Parathyroid adenoma (tissue), 2 donors: ENCODE measurements at regions not wholly inside any gene's neighbourhood (a gene's known extent, or its start where the extent isn't known, plus 50 kb on each side); places are given as distances from the start of the nearest gene placed in this dataset.

Experiments used
- H2AFZ ChIP-seq: fragments of 300-600 bp; sonication (generic); one replicate; pipeline ENCODE4 v1.7.0; 2017; ENCODE audit warnings: antibody characterized with exemption, mild to moderate bottlenecking
- H3K27ac ChIP-seq: fragments of 300-600 bp; sonication (generic); one replicate; pipeline ENCODE4 v1.7.0; 2017
- H3K27me3 ChIP-seq: fragments of 300-600 bp; sonication (generic); one replicate; pipeline ENCODE4 v1.7.0; 2017; ENCODE audit warnings: low read length; ENCODE audit not compliant: control insufficient read depth, insufficient read depth
- H3K36me3 ChIP-seq: fragments of 300-600 bp; sonication (generic); one replicate; pipeline ENCODE4 v1.7.0; 2017; ENCODE audit warnings: low read length; ENCODE audit not compliant: control insufficient read depth, insufficient read depth
- H3K4me1 ChIP-seq: fragments of 300-600 bp; sonication (generic); one replicate; pipeline ENCODE4 v1.7.0; 2017; ENCODE audit warnings: control low read depth
- H3K4me2 ChIP-seq: fragments of 300-600 bp; sonication (generic); one replicate; pipeline ENCODE4 v1.7.0; 2017; ENCODE audit warnings: low read length
- H3K4me3 ChIP-seq: fragments of 300-600 bp; sonication (generic); one replicate; pipeline ENCODE4 v1.7.0; 2017; ENCODE audit warnings: low read depth, low read length
- H3K79me2 ChIP-seq: fragments of 300-600 bp; sonication (generic); one replicate; pipeline ENCODE4 v1.7.0; 2017; ENCODE audit warnings: control low read depth
- H3K9ac ChIP-seq: fragments of 300-600 bp; sonication (generic); one replicate; pipeline ENCODE4 v1.7.0; 2017; ENCODE audit warnings: mild to moderate bottlenecking
- H3K9me3 ChIP-seq: fragments of 300-600 bp; sonication (generic); one replicate; pipeline ENCODE4 v1.7.0; 2017; ENCODE audit warnings: low read length; ENCODE audit not compliant: control insufficient read depth
- CTCF ChIP-seq: fragments of 300-600 bp; sonication (generic); IDR thresholded peaks from one replicate; pipeline ENCODE4 v1.7.0; 2017; ENCODE audit warnings: antibody characterized with exemption, mild to moderate bottlenecking
- donor health status: primary hyperparathyroidism.

GRCh38 chr10:78981257-78981969 is 87.4 kb upstream of the ZMIZ1 start:
- TF ChIP-seq CTCF, result no peak
- no peak overlapping the region for H3K4me2 ChIP-seq
- H3K27me3 ChIP-seq, result no peaks in the 10 kb centered on the region
- no peaks in the 10 kb centered on the region for H3K36me3 ChIP-seq
- no peak overlapping the region for H3K9ac ChIP-seq
- no peak overlapping the region for H3K27ac ChIP-seq
- H2AFZ ChIP-seq, result peak overlapping the region; percentile 13
- no peak overlapping the region for H3K4me3 ChIP-seq
- no peaks in the 10 kb centered on the region for H3K9me3 ChIP-seq
- no peaks in the 10 kb centered on the region for H3K79me2 ChIP-seq
- H3K4me1 ChIP-seq, result peaks cover 57% of the 10 kb centered on the region

GRCh38 chr10:78981970-78982281 is 86.8 kb upstream of the ZMIZ1 start:
- Histone ChIP-seq H3K9ac (no peak overlapping the region), H3K9me3 (no peaks in the 10 kb centered on the region), H3K4me3 (no peak overlapping the region), H2AFZ (peak overlapping the region; percentile 13), H3K4me1 (peaks cover 52% of the 10 kb centered on the region), H3K79me2 (no peaks in the 10 kb centered on the region), H3K27ac (no peak overlapping the region), H3K36me3 (no peaks in the 10 kb centered on the region), H3K4me2 (no peak overlapping the region), H3K27me3 (no peaks in the 10 kb centered on the region)
- no peak for TF ChIP-seq CTCF

- no peaks in the 10 kb centered on the region for H3K27me3 ChIP-seq
- H3K4me3 ChIP-seq, result no peak overlapping the region
- H3K36me3 ChIP-seq, result no peaks in the 10 kb centered on the region
- H3K9me3 ChIP-seq, result no peaks in the 10 kb centered on the region
- H2AFZ ChIP-seq, result no peak overlapping the region
- peaks cover 44% of the 10 kb centered on the region for H3K4me1 ChIP-seq
- H3K4me2 ChIP-seq, result no peak overlapping the region
- no peak overlapping the region for H3K9ac ChIP-seq
- H3K79me2 ChIP-seq, result no peaks in the 10 kb centered on the region
- TF ChIP-seq CTCF, result no peak
- no peak overlapping the region for H3K27ac ChIP-seq
Observed at GRCh38 chr10:78982726-78983125, 86.0 kb upstream of the ZMIZ1 start.

GRCh38 chr10:78983608-78984007 is 85.2 kb upstream of the ZMIZ1 start:
- H3K9me3 ChIP-seq, result no peaks in the 10 kb centered on the region
- H2AFZ ChIP-seq, result no peak overlapping the region
- no peaks in the 10 kb centered on the region for H3K79me2 ChIP-seq
- no peak overlapping the region for H3K4me3 ChIP-seq
- no peak overlapping the region for H3K9ac ChIP-seq
- no peaks in the 10 kb centered on the region for H3K27me3 ChIP-seq
- H3K4me2 ChIP-seq, result no peak overlapping the region
- H3K36me3 ChIP-seq, result no peaks in the 10 kb centered on the region
- TF ChIP-seq CTCF, result no peak
- no peak overlapping the region for H3K27ac ChIP-seq
- peaks cover 37% of the 10 kb centered on the region for H3K4me1 ChIP-seq
